HG03139 (cell line): ENCODE measurements at regions not wholly inside any gene's neighbourhood (a gene's known extent, or its start where the extent isn't known, plus 50 kb on each side); places are given as distances from the start of the nearest gene placed in this dataset.
"Not testable (repeated sequence)": the region's sequence is repeated elsewhere in the genome, so short reads cannot be mapped to it uniquely, and the experiment has no call there.

Experiments used
- ATAC-seq: cut with Tn5 transposase; IDR thresholded peaks from one replicate; pipeline ENCODE4 v1.9.1; 2021; ENCODE audit not compliant: unreplicated experiment

GRCh38 chr18:41899535-41899934 is 55.5 kb upstream of the PIK3C3 start:
- ATAC-seq: no peak

GRCh38 chr18:41893432-41893831 is 61.6 kb upstream of the PIK3C3 start:
- no peak for ATAC-seq

- no peak for ATAC-seq
Measured at GRCh38 chr18:41887100-41887499, 67.9 kb upstream of the PIK3C3 start.

GRCh38 chr18:41886126-41886807 is 68.8 kb upstream of the PIK3C3 start:
- ATAC-seq: no peak

- ATAC-seq: no peak
Measured at GRCh38 chr18:41881285-41881684, 73.7 kb upstream of the PIK3C3 start.

GRCh38 chr18:41879256-41879655 is 75.8 kb upstream of the PIK3C3 start:
- no peak for ATAC-seq

- ATAC-seq: no peak
Measured at GRCh38 chr18:41875094-41875780, 79.8 kb upstream of the PIK3C3 start.

GRCh38 chr18:41873730-41874129 is 81.3 kb upstream of the PIK3C3 start:
- ATAC-seq: no peak

- ATAC-seq: no peak
Measured at GRCh38 chr18:41872206-41872605, 82.8 kb upstream of the PIK3C3 start.

- no peak for ATAC-seq
Measured at GRCh38 chr18:41871229-41872000, 83.6 kb upstream of the PIK3C3 start.

- ATAC-seq: no peak
Measured at GRCh38 chr18:41870817-41871216, 84.2 kb upstream of the PIK3C3 start.

GRCh38 chr18:41870191-41870590 is 84.8 kb upstream of the PIK3C3 start:
- no peak for ATAC-seq

- not testable (repeated sequence) for ATAC-seq
Measured at GRCh38 chr18:41865796-41866195, 89.2 kb upstream of the PIK3C3 start.

GRCh38 chr18:41864216-41864615 is 90.8 kb upstream of the PIK3C3 start:
- no peak for ATAC-seq

- no peak for ATAC-seq
Measured at GRCh38 chr18:41862921-41863320, 92.1 kb upstream of the PIK3C3 start.

GRCh38 chr18:41860987-41861386 is 94.0 kb upstream of the PIK3C3 start:
- ATAC-seq: no peak

GRCh38 chr18:41858761-41859555 is 96.1 kb upstream of the PIK3C3 start:
- no peak for ATAC-seq

GRCh38 chr18:41853280-41853679 is 101.8 kb upstream of the PIK3C3 start:
- ATAC-seq: no peak

GRCh38 chr18:41850781-41851180 is 104.3 kb upstream of the PIK3C3 start:
- no peak for ATAC-seq

- ATAC-seq: no peak
Measured at GRCh38 chr18:41849632-41850031, 105.4 kb upstream of the PIK3C3 start.

GRCh38 chr18:41845563-41845962 is 109.5 kb upstream of the PIK3C3 start:
- no peak for ATAC-seq
